SK-N-SH treated with all-trans-retinoic acid at 6 μM for 48 hours (cell line): ENCODE measurements at regions not wholly inside any gene's neighbourhood (a gene's known extent, or its start where the extent isn't known, plus 50 kb on each side); places are given as distances from the start of the nearest gene placed in this dataset.

Source experiments
- ATAC-seq: fragments of 200-7000 bp; cut with Tn5 transposase; 3 replicates; pipeline ENCODE4 v1.9.1; 2020; ENCODE audit warnings: mild to moderate bottlenecking, moderate library complexity
- ARNTL ChIP-seq: fragments of 450-650 bp; formaldehyde crosslinking; IDR thresholded peaks from 2 replicates; pipeline ENCODE4 v1.5.0; 2020; ENCODE audit warnings: low read depth, mild to moderate bottlenecking, moderate library complexity, borderline replicate concordance
- BACH2 ChIP-seq: fragments of 250-450 bp; sonication (Bioruptor Pico); IDR thresholded peaks from 2 replicates; pipeline ENCODE4 v1.9.0; 2021; ENCODE audit warnings: mild to moderate bottlenecking, borderline replicate concordance
- CREB5 ChIP-seq: fragments of 250-450 bp; sonication (Bioruptor Pico); IDR thresholded peaks from 2 replicates; pipeline ENCODE4 v1.5.1; 2020; ENCODE audit warnings: low read depth, mild to moderate bottlenecking, moderate library complexity
- CSDC2 ChIP-seq: fragments of 250-450 bp; sonication (Bioruptor Pico); IDR thresholded peaks from 2 replicates; pipeline ENCODE4 v1.5.0; 2020; ENCODE audit warnings: mild to moderate bottlenecking, moderate library complexity
- ESRRG ChIP-seq: fragments of 250-450 bp; sonication (Bioruptor Pico); IDR thresholded peaks from 2 replicates; pipeline ENCODE4 v1.6.1; 2021; ENCODE audit warnings: mild to moderate bottlenecking
- GLIS3 ChIP-seq: fragments of 250-450 bp; sonication (Bioruptor Pico); IDR thresholded peaks from 2 replicates; pipeline ENCODE4 v1.5.0; 2020; ENCODE audit warnings: mild to moderate bottlenecking, moderate library complexity
- ISL1 ChIP-seq: fragments of 250-450 bp; sonication (Bioruptor Pico); IDR thresholded peaks from 2 replicates; pipeline ENCODE4 v2.1.2; 2022; ENCODE audit warnings: mild to moderate bottlenecking, moderate library complexity
- OSR1 ChIP-seq: fragments of 250-450 bp; sonication (Bioruptor Pico); IDR thresholded peaks from 2 replicates; pipeline ENCODE4 v1.8.0; 2022; ENCODE audit warnings: moderate library complexity, mild to moderate bottlenecking, inconsistent platforms
- PATZ1 ChIP-seq: fragments of 250-450 bp; sonication (Bioruptor Pico); IDR thresholded peaks from 2 replicates; pipeline ENCODE4 v1.8.0; 2020; ENCODE audit warnings: mild to moderate bottlenecking, moderate library complexity, borderline replicate concordance
- PPARA ChIP-seq: fragments of 250-450 bp; sonication (Bioruptor Pico); IDR thresholded peaks from 2 replicates; pipeline ENCODE4 v1.5.0; 2020; ENCODE audit warnings: mild to moderate bottlenecking, borderline replicate concordance
- RARB ChIP-seq: fragments of 250-450 bp; sonication (Bioruptor Pico); IDR thresholded peaks from 2 replicates; pipeline ENCODE4 v1.8.0; 2021; ENCODE audit warnings: mild to moderate bottlenecking, moderate library complexity
- SNAI2 ChIP-seq: fragments of 250-450 bp; sonication (Bioruptor Pico); IDR thresholded peaks from 2 replicates; pipeline ENCODE4 v1.5.0; 2020; ENCODE audit warnings: mild to moderate bottlenecking, moderate library complexity
- TCF4 ChIP-seq: fragments of 250-450 bp; sonication (Bioruptor Pico); IDR thresholded peaks from 2 replicates; pipeline ENCODE4 v1.8.0; 2021; ENCODE audit warnings: mild to moderate bottlenecking, moderate library complexity, borderline replicate concordance
- TOX ChIP-seq: fragments of 250-450 bp; sonication (Bioruptor Pico); IDR thresholded peaks from 2 replicates; pipeline ENCODE4 v1.8.0; 2021; ENCODE audit warnings: mild to moderate bottlenecking, moderate library complexity, borderline replicate concordance
- ZC3H10 ChIP-seq: fragments of 250-450 bp; sonication (Bioruptor Pico); IDR thresholded peaks from 2 replicates; pipeline ENCODE4 v1.5.1; 2021; ENCODE audit warnings: mild to moderate bottlenecking, moderate library complexity
- ZFP3 ChIP-seq: fragments of 250-450 bp; sonication (Bioruptor Pico); IDR thresholded peaks from 2 replicates; pipeline ENCODE4 v1.5.0; 2020; ENCODE audit warnings: mild to moderate bottlenecking, moderate library complexity
- ZFP30 ChIP-seq: fragments of 450-650 bp; formaldehyde crosslinking; IDR thresholded peaks from 2 replicates; pipeline ENCODE4 v1.5.0; 2022; ENCODE audit warnings: mild to moderate bottlenecking, moderate library complexity
- ZNF8 ChIP-seq: fragments of 450-650 bp; formaldehyde crosslinking; IDR thresholded peaks from 2 replicates; pipeline ENCODE4 v1.5.0; 2020; ENCODE audit warnings: mild to moderate bottlenecking, moderate library complexity
- TF ChIP-seq, protein P1 (sequence below): fragments of 250-450 bp; sonication (Bioruptor Pico); IDR thresholded peaks from 2 replicates; pipeline ENCODE4 v1.8.0; 2021; ENCODE audit warnings: low read depth, mild to moderate bottlenecking, moderate library complexity, borderline replicate concordance
- TF ChIP-seq, protein P2 (sequence below): fragments of 250-450 bp; sonication (Bioruptor Pico); IDR thresholded peaks from 2 replicates; pipeline ENCODE4 v1.5.1; 2021; ENCODE audit warnings: mild to moderate bottlenecking, moderate library complexity

GRCh38 chr4:178681871-178682270 lies 1239.6 kb upstream of the AGA start:
- ATAC-seq, result no peak
- TF ChIP-seq CREB5 (no peak), BACH2 (CRISPR knock-in tag) (no peak), ESRRG (CRISPR knock-in tag) (no peak), SNAI2 (CRISPR knock-in tag) (no peak), GLIS3 (CRISPR knock-in tag) (no peak), TOX (no peak), OSR1 (CRISPR knock-in tag) (no peak), ISL1 (CRISPR knock-in tag) (no peak), ARNTL (CRISPR knock-in tag) (no peak), RARB (no peak)

GRCh38 chr4:178689926-178690325 lies 1247.7 kb upstream of the AGA start:
- no peak for TF ChIP-seq PPARA (CRISPR knock-in tag)
- TF ChIP-seq ISL1 (CRISPR knock-in tag), result no peak
- TF ChIP-seq TCF4, result no peak
- no peak for TF ChIP-seq TOX
- no peak for TF ChIP-seq ESRRG (CRISPR knock-in tag)
- TF ChIP-seq OSR1 (CRISPR knock-in tag), result no peak
- TF ChIP-seq CSDC2, result no peak
- no peak for TF ChIP-seq ZNF8 (CRISPR knock-in tag)
- TF ChIP-seq, protein P1, sequence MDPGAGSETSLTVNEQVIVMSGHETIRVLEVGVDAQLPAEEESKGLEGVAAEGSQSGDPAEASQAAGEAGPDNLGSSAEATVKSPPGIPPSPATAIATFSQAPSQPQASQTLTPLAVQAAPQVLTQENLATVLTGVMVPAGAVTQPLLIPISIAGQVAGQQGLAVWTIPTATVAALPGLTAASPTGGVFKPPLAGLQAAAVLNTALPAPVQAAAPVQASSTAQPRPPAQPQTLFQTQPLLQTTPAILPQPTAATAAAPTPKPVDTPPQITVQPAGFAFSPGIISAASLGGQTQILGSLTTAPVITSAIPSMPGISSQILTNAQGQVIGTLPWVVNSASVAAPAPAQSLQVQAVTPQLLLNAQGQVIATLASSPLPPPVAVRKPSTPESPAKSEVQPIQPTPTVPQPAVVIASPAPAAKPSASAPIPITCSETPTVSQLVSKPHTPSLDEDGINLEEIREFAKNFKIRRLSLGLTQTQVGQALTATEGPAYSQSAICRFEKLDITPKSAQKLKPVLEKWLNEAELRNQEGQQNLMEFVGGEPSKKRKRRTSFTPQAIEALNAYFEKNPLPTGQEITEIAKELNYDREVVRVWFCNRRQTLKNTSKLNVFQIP (CRISPR knock-in tag), result no peak
- TF ChIP-seq ZFP3 (CRISPR knock-in tag), result no peak
- TF ChIP-seq, protein P2, sequence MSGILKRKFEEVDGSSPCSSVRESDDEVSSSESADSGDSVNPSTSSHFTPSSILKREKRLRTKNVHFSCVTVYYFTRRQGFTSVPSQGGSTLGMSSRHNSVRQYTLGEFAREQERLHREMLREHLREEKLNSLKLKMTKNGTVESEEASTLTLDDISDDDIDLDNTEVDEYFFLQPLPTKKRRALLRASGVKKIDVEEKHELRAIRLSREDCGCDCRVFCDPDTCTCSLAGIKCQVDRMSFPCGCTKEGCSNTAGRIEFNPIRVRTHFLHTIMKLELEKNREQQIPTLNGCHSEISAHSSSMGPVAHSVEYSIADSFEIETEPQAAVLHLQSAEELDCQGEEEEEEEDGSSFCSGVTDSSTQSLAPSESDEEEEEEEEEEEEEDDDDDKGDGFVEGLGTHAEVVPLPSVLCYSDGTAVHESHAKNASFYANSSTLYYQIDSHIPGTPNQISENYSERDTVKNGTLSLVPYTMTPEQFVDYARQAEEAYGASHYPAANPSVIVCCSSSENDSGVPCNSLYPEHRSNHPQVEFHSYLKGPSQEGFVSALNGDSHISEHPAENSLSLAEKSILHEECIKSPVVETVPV (CRISPR knock-in tag), result no peak
- no peak for ATAC-seq

GRCh38 chr4:178693816-178694215 lies 1251.6 kb upstream of the AGA start:
- TF ChIP-seq TOX, result no peak
- TF ChIP-seq TCF4, result no peak
- no peak for TF ChIP-seq PATZ1
- TF ChIP-seq ZC3H10, result no peak
- TF ChIP-seq SNAI2 (CRISPR knock-in tag), result no peak
- TF ChIP-seq ZFP30 (CRISPR knock-in tag), result no peak
- ATAC-seq, result no peak

- TF ChIP-seq CREB5 (no peak), TOX (no peak)
- no peak for ATAC-seq
These were observed 1254.3 kb upstream of the AGA start for GRCh38 chr4:178696515-178696914.

DNA sequence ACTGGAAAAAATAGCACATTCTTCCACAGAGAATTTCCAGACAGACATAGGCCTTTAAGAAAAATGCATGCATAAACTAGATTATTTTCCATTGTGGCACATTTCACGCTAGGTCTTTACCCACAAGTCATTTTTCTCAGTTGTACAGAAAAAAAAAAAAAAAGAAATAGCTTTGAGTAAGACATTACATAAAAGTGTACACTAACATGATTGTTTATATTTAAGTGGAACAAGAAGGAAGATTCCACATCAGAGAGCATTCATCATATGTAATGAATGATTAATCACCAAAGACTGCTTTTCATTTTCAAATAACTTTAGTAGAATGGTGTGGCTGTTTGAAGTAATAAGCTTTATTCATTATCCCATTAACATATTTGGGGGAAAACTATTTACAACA lies 1270.2 kb upstream of the AGA start:
- no peak for TF ChIP-seq OSR1 (CRISPR knock-in tag)
- no peak for TF ChIP-seq ISL1 (CRISPR knock-in tag)
- TF ChIP-seq, all 23 proteins: peak for 0
- ATAC-seq, result no peak
